Body of pancreas (tissue), 4 donors: ENCODE measurements at regions not wholly inside any gene's neighbourhood (a gene's known extent, or its start where the extent isn't known, plus 50 kb on each side); places are given as distances from the start of the nearest gene placed in this dataset.

Source experiments
- POLR2A ChIP-seq, 3 donors: fragments of 450-650 bp; IDR thresholded peaks; one replicate each; pipeline ENCODE4 v1.6.1; 2016; ENCODE audit warnings: antibody characterized with exemption in 3 of 3, mild to moderate bottlenecking in 2 of 3
- TF ChIP-seq, protein P1 (sequence below), 7 experiments: fragments of 450-650 bp in 4 of 7; fragments of 200-600 bp in 3 of 7; sonication (generic) in 3 of 7; IDR thresholded peaks; one replicate each; pipeline ENCODE4 v1.5.1; 2016 to 2019; ENCODE audit warnings: antibody characterized with exemption in 7 of 7

DNA sequence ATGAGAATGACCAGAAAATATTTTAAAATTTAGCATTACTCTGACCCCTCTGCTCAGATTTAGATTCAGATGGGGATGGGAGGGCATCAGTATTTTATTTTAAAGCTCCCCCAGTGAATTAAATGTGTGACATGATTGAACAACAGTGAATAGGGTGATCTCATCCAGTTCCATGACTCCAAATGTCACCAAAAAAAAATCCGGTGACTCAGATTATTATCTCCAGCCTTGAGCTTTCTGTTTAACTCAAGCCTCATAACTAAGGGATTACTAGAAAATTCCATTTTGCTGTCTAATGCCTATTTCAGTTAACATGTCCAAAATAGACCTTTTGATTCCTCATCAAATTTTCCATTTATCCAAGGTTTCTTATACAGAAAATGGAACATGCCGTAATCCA, 121.8 kb upstream of the TMEM47 start:
- TF ChIP-seq, protein P1, sequence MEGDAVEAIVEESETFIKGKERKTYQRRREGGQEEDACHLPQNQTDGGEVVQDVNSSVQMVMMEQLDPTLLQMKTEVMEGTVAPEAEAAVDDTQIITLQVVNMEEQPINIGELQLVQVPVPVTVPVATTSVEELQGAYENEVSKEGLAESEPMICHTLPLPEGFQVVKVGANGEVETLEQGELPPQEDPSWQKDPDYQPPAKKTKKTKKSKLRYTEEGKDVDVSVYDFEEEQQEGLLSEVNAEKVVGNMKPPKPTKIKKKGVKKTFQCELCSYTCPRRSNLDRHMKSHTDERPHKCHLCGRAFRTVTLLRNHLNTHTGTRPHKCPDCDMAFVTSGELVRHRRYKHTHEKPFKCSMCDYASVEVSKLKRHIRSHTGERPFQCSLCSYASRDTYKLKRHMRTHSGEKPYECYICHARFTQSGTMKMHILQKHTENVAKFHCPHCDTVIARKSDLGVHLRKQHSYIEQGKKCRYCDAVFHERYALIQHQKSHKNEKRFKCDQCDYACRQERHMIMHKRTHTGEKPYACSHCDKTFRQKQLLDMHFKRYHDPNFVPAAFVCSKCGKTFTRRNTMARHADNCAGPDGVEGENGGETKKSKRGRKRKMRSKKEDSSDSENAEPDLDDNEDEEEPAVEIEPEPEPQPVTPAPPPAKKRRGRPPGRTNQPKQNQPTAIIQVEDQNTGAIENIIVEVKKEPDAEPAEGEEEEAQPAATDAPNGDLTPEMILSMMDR (IDR thresholded peaks at IDR 0.05) = no peak
- no peak for TF ChIP-seq POLR2A (IDR thresholded peaks at IDR 0.05)
